ENCODE measurements at regions not wholly inside any gene's neighbourhood (a gene's known extent, or its start where the extent isn't known, plus 50 kb on each side); places are given as distances from the start of the nearest gene placed in this dataset.

GRCh38 chr2:217650716-217651360 lies 352.0 kb downstream of the TNS1 start:
- Histone ChIP-seq H3K4me1 (ENCODE audit: control insufficient read depth, extremely low read depth, insufficient read depth, low read length) (peaks cover 9% of the 10 kb centered on the region), H3K27ac (ENCODE audit: control insufficient read depth, insufficient read depth, low read length) (no peak overlapping the region), H4K20me1 (ENCODE audit: control insufficient read depth, extremely low read depth, insufficient read depth, low read length) (no peaks in the 10 kb centered on the region), H3K9me3 (ENCODE audit: control insufficient read depth, low read depth, low read length) (no peaks in the 10 kb centered on the region), H3K27me3 (ENCODE audit: control insufficient read depth, extremely low read depth, insufficient read depth, low read length) (no peaks in the 10 kb centered on the region), H3K4me3 (ENCODE audit: control insufficient read depth in 2 of 3, extremely low read depth in 1 of 3, insufficient read depth in 2 of 3, low read depth in 1 of 3, low read length in 3 of 3) (no peak overlapping the region), H3K9ac (ENCODE audit: control insufficient read depth, extremely low read depth, insufficient read depth, low read length) (no peak overlapping the region), H3K4me2 (ENCODE audit: control insufficient read depth, extremely low read depth, insufficient read depth, low read depth, low read length) (no peak overlapping the region), H3K79me2 (ENCODE audit: control insufficient read depth, insufficient read depth, low read length) (no peaks in the 10 kb centered on the region), H3K36me3 (ENCODE audit: control insufficient read depth in 2 of 2, extremely low read depth in 1 of 2, insufficient read depth in 2 of 2, low read length in 2 of 2) (no peaks in the 10 kb centered on the region), H2AFZ (ENCODE audit: control insufficient read depth, low read length) (no peak overlapping the region), H3K9me1 (ENCODE audit: control insufficient read depth, extremely low read depth, insufficient read depth, low read length) (no peaks in the 10 kb centered on the region)
- DNase-seq (ENCODE audit: low read depth, low spot score): no peak
- dilution Hi-C loops (cut with MboI; ENCODE audit: extremely low pct_ligation_motif_present, low sequenced_read_pairs): no loop called here
- FAIRE-seq: peak; percentile 87
- TF ChIP-seq EZH2 (IDR thresholded peaks at IDR 0.05; ENCODE audit: low read length) (no peak), CTCF (optimal IDR thresholded peaks at IDR 0.05 in 1 of 3, IDR thresholded peaks at IDR 0.05 in 1 of 3, conservative IDR thresholded peaks at IDR 0.05 in 1 of 3; ENCODE audit: extremely low read depth in 1 of 3, insufficient read depth in 2 of 3, low read length in 3 of 3) (peak; percentile 81 to 91 (median 90))

- peaks cover 11% of the 10 kb centered on the region for H3K4me1 ChIP-seq (ENCODE audit: control insufficient read depth, extremely low read depth, insufficient read depth, low read length)
- dilution Hi-C loops (cut with MboI; ENCODE audit: extremely low pct_ligation_motif_present, low sequenced_read_pairs): no loop called here
- no peaks in the 10 kb centered on the region for H3K9me3 ChIP-seq (ENCODE audit: control insufficient read depth, low read depth, low read length)
- no peak for FAIRE-seq
- H4K20me1 ChIP-seq (ENCODE audit: control insufficient read depth, extremely low read depth, insufficient read depth, low read length): no peaks in the 10 kb centered on the region
- H2AFZ ChIP-seq (ENCODE audit: control insufficient read depth, low read length): no peak overlapping the region
- TF ChIP-seq CTCF (optimal IDR thresholded peaks at IDR 0.05 in 1 of 3, IDR thresholded peaks at IDR 0.05 in 1 of 3, conservative IDR thresholded peaks at IDR 0.05 in 1 of 3; ENCODE audit: extremely low read depth in 1 of 3, insufficient read depth in 2 of 3, low read length in 3 of 3): peak in 1 of 3 experiments; percentile 0
- no peak for TF ChIP-seq EZH2 (IDR thresholded peaks at IDR 0.05; ENCODE audit: low read length)
- no peaks in the 10 kb centered on the region for H3K79me2 ChIP-seq (ENCODE audit: control insufficient read depth, insufficient read depth, low read length)
- no peaks in the 10 kb centered on the region for H3K9me1 ChIP-seq (ENCODE audit: control insufficient read depth, extremely low read depth, insufficient read depth, low read length)
- DNase-seq (ENCODE audit: low read depth, low spot score): no peak
- H3K27me3 ChIP-seq (ENCODE audit: control insufficient read depth, extremely low read depth, insufficient read depth, low read length): no peaks in the 10 kb centered on the region
- H3K36me3 ChIP-seq (ENCODE audit: control insufficient read depth in 2 of 2, extremely low read depth in 1 of 2, insufficient read depth in 2 of 2, low read length in 2 of 2): no peaks in the 10 kb centered on the region
- no peak overlapping the region for H3K27ac ChIP-seq (ENCODE audit: control insufficient read depth, insufficient read depth, low read length)
- no peak overlapping the region for H3K9ac ChIP-seq (ENCODE audit: control insufficient read depth, extremely low read depth, insufficient read depth, low read length)
- H3K4me2 ChIP-seq (ENCODE audit: control insufficient read depth, extremely low read depth, insufficient read depth, low read depth, low read length): no peak overlapping the region
- H3K4me3 ChIP-seq (ENCODE audit: control insufficient read depth in 2 of 3, extremely low read depth in 1 of 3, insufficient read depth in 2 of 3, low read depth in 1 of 3, low read length in 3 of 3): no peak overlapping the region
These were observed 352.6 kb downstream of the TNS1 start for GRCh38 chr2:217650229-217650628.

Data from keratinocyte (primary cell).